ENCODE measurements at regions not wholly inside any gene's neighbourhood (a gene's known extent, or its start where the extent isn't known, plus 50 kb on each side); places are given as distances from the start of the nearest gene placed in this dataset.
"Not testable (repeated sequence)": the region's sequence is repeated elsewhere in the genome, so short reads cannot be mapped to it uniquely, and the experiment has no call there.

DNA sequence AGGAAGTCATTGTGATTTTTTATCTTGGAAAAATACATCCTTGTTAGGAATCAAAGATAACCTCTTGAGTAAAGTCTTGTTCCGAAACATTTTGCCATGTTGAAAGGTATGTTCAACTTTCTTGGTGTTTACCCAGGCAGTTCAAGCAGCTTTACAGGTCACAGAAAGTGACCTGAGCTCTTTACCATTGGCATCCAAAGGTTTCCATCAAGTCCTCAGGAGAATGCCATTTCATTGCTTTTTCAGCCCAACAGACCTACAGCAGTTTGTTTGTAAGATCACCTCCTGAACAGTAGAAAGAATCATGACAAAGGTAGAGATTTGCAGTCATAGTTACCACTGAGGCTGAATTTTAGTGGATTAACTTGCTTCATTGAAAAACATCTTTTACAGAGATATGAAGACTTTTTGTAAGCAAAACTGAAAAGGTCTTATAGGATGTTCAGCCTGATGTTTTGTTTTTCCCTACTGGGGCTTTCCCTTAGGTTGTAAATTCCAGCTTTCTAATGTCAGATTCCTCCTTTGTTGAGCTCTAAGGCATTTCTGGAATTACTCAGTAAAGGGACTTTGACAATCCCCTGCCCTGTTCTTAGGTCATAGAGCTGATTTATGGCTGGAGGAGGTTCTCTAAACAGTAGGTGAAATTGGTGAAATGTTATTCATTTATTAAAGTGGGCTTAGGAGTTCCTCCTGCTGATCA, 236.8 kb upstream of the RBMS1 start:
- DNase-seq (ENCODE audit: low read depth): no peak

DNA sequence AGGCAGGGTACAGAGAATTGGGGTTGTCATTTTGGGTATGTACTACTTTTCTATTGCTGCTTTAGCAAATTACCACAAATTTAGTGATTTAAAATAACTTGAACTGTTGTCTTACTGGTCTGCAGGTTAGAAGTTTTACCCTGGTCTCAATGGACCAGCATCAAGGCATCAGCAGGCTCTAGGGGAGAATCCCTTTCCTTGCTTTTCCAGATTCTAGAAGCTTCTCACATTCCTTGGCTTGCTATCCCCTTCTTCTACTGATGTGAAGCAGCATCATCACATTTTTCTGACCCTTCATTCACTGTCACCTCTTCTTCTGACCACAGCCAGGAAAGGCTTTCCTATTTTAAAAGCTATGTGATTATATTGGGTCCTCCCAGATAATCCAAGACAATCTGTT, 237.8 kb upstream of the RBMS1 start:
- no peak for DNase-seq (ENCODE audit: low read depth)

DNA sequence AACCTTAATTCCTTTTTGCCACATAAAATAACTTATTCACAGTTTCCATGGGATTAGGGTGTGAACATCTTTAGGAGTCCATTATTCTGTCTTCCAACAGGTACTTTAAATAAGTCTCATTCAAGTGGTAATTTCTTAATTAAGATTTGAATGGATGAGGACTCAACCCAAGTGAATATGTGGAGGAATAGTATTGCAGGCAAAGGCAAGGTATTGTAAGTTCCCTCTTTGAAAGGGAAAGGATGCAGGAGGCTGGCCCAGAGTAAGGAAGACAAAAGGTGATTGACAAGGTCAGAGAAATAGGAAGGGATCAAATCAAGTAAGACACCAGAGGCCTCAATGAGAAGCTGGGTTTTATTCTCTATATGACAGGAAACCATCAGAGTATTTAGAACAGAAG, 238.2 kb upstream of the RBMS1 start:
- no peak for DNase-seq (ENCODE audit: low read depth)

DNA sequence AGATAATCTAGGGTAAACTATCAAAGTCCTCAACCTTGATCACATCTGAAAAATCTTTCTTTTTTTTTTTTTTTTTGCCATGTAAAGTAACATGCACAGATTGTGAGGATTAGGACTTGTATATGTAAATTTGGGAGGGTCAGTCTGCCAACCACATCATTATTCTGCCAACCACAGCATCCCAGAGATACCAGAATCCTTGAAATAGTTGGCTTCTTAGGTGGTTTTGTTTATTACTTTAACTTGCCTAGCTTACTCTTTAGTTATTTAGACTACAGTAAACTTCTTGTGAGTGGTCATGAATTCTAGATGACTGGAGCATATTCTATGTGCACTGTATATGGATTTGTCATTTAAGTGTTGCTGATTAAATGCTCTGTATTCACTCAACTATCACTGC, 242.1 kb upstream of the RBMS1 start:
- no peak for DNase-seq (ENCODE audit: low read depth)

DNA sequence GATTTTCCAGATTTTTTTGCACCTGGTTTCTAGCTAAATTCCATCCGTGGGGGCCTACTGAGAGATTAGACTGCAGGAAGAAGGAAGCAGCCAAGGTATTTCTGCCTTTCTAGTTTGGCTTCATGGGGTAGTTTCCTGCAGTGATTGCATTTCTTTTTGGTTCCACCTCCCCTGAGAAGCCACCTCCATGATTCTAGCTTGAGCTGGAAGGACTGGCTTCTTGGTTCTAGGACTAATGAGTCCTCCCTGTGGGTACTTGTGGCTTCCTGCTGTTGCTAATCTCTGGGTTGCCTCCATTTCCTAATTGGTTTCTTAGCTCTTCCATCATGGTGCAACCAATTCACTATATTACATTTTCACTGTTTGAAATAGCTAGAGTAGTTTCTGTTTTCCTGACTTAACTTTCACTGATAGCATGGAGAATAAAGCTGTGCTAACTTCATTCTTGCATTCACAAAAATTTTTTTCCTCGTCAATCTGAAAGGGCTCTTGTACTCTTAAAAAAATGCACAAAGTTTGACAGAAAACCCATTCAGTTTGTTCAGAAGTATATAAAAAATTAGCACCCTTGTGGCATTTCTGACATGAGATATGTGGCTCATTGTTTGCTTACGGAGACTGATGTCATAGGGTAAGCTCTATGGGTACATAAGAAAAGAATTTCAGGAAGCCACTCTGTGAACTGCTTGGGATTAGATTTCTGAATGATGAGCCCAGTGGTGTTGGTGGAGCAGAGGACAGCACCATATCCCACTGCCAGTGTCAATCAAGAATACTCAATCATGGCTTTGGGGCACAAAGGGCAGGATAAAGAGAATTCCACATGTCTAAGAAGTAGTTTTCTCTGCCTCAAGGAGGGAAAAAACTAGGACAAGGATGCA, 242.8 kb upstream of the RBMS1 start:
- DNase-seq (ENCODE audit: low read depth): peak; percentile 49

DNA sequence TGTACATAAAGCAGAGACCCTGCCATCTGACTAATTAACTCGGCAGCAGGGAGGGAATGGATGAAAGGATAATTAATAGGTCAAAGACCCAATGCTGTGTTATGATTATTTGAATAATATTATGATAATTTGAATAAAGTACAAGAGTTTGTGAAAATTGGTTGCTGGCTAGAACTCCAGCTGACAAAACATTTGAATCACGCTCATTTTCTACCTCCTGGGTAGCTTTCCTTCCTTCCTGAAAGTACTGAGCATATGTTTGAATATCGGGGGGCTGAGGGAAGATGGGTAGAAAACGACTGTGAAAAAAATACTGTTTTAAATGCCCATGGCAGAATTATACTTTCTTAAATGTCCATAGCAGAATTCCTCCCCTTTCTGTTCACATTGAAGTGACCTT, 243.6 kb upstream of the RBMS1 start:
- DNase-seq (ENCODE audit: low read depth): no peak

DNA sequence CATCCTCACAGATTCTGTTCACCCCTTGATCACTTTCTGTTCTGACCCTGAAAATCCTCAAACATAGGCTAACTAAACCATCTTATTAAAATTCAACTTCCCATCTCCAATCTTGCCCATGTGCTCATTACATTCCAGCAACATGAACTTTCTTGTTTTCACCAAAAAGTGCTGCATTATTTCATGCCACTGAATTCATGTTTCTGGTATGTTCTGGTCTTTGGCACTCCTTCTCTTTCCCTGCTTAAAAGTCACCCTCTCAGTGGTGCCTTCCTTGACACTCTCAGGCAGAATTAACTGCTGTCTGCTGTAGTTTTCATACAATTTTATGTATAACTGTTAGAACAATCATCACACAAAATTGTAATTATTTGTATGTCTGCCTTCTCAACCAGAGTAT, 247.7 kb upstream of the RBMS1 start:
- DNase-seq (ENCODE audit: low read depth): no peak

DNA sequence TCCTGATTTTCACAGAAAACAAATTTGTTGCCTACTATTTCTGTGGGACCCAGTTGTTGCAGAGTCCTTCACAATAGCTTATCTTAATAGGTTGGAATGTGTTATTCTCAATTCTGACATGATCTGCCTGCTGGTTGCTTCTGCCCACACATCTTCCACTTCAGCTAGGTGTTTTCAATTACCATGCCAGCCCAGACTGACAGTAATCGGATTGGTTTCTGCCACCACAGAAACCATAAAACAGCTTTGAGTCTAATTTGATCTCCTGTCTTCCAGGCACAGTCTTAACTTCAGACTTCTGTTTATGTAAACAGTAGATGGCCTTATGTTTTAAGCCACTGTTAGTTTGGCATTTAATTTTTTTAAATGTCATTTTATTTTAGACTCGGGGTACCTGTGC, 248.2 kb upstream of the RBMS1 start:
- DNase-seq (ENCODE audit: low read depth): no peak

DNA sequence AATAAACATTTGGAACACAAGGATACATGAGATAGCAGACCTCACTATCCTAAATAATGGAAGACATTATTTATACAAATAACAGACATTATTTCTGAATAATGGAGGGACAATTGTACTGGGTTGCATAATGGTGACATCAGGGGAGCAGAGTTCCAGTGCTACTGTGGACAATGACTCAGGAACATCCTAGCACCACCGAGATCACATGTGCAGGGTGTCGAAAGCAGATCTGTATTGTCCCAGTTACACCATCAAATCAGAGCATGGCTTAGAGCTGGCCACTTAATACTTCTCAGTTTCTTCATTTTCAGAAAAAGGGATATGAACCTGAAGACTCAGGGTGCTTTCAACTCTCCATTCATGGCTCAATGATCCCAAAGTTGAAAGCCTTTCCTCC, 249.1 kb upstream of the RBMS1 start:
- no peak for DNase-seq (ENCODE audit: low read depth)

DNA sequence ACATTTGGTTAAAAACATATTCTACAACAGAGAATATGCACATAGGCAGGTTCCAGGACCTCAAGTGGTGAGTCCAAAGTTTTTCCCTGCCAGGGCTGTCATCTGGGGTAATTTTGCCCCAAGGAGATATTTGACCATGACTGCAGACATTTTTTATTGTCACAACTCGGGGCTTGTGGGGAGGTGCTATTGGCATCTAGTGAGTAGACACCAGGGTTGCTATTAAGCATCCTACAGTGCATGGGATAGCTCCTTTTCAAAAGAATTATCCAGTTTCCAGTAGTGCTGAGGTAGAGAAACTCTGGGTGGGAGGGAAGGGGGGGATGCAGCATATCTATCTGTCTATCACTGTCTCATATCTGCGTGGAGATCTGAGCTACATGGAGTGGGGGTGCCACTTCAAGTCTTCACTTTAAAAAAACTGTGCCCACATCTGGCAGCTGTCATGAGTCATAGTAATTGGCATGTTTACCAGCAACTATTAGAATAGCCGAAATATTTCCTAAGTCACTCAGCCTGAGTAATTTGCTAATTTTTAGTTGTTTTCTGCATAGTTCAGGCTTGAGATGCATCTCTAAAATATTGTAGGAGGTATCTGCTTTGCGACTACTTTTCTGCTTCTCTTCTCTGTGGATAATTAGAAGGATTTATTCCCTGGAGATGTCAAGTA, 254.0 kb upstream of the RBMS1 start:
- DNase-seq (ENCODE audit: low read depth): no peak

DNA sequence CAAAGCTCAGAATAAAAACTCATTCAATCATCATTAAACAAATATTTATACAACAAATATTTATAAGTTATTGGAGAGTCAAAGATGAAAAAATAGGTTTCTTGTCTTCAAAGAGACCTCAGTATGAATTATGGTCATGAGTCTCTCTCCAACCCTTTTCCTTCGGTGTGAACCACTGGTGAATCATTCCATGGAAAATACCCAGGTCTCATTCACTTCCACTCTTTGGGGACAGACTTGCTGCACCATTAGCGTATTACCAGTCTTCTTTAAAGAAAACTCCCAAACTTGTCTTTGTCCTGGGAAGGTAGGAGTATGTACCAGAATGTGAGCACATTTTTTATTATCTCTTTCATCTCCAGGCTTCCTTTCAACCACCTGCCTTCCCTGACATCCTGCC, 257.4 kb upstream of the RBMS1 start:
- DNase-seq (ENCODE audit: low read depth): no peak

DNA sequence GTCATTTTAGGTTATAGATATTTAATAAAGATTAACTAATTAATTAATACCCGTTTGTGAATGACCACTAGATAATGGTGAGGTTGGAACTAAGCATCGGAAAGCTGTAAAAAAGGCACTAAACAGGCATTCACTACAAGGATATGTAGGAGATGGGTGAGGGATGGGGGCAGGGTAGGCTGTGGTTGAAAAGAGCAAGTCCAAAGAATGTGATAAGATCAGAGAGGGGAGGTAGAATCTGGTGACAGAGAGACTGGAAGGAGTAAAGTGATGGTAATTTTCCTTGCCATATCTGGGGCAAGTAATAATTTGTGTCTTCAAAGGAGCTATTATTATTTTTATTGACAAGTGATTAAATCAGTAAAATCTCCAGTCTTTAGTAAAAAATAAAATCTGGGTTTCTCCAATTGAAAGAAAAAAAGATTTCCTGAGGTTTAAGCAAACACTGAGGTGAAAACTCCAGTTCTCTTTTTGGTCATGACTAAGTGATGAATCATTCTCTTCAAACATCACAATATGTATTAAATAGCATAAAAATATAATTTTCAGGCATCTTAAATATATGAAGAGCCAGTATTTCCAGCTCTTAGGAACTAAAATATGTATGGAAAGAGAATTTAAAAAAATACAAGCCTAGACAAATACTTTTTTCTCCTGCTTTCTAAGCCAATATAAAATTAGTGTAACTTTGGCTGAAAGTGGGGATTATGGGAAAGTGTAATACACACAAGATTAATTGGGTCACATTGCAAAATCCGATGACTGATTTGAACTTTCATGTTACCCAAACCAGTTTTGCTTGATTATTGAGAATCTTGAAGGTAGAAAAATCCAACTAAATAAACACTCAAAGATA, 259.1 kb upstream of the RBMS1 start:
- DNase-seq (ENCODE audit: low read depth): peak; percentile 47

DNA sequence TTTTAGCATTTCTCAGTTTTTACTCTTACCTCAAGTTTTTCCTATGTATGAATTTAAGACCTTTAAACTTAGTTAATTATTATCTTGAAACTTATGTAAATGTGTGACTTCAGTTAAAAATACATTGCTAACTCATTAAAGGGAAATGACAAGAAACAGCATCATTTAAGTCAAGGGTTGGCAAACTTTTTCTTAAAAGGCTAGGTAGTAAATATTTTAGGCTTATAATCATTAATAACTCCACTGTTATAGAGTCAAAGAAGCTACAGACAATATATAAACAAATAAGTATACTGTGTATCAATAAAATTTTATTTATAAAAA, 259.7 kb upstream of the RBMS1 start:
- DNase-seq (ENCODE audit: low read depth): no peak

DNA sequence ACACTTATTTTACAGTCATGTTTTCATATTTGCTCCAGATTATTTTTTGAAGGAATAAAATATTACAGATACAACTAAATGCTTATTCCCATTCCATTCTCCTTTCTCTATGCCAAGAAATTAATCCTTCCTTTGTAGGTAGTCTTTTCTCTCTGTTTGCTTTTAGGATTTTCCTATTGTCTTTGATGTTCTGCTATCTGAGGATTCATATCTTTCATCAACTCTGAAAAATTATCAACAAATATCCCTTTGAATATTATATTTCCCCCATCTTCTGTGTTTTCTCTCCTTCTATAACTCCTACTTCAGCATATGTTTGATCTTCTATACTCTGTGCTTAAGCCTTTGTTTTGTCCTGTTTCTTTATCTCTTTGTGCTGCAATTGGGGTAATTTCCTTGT, 260.4 kb upstream of the RBMS1 start:
- no peak for DNase-seq (ENCODE audit: low read depth)

DNA sequence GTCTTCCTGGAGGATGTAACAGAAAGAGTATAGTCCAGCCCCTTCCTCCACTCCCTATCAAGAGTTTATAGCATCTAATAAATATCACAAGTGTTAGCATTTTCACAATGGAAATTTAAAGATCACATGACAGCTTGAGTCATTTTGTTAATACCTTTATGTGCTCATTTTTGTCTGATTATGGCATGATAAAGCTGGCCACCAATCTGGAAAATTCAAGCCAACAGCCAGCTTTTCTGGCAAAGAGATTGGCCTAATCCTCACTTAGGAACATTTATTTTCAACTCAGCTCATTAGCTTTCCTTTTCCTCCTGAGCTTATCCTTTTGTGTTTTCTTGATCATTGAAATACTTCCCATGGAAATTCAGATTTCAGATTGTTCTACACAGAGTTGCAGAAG, 262.9 kb upstream of the RBMS1 start:
- no peak for DNase-seq (ENCODE audit: low read depth)

DNA sequence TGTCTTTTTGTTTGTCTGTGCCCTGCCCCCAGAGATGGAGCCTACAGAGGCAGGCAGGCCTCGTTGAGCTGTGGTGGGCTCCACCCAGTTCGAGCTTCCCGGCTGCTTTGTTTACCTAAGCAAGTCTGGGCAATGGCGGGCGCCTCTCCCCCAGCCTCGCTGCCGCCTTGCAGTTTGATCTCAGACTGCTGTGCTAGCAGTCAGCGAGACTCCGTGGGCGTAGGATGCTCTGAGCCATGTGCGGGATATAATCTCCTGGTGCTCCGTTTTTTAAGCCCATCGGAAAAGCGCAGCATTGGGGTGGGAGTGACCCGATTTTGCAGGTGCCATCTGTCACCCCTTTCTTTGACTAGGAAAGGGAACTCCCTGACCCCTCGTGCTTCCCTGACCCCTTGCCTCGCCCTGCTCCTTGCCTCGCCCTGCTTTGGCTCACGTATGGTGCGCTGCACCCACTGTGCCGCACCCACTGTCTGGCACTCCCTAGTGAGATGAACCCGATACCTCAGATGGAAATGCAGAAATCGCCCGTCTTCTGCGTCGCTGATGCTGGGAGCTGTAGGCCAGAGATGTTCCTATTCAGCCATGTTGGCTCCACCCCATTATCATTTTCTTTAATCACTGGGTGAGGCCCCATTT, 269.0 kb upstream of the RBMS1 start:
- not testable (repeated sequence) for DNase-seq (ENCODE audit: low read depth)

DNA sequence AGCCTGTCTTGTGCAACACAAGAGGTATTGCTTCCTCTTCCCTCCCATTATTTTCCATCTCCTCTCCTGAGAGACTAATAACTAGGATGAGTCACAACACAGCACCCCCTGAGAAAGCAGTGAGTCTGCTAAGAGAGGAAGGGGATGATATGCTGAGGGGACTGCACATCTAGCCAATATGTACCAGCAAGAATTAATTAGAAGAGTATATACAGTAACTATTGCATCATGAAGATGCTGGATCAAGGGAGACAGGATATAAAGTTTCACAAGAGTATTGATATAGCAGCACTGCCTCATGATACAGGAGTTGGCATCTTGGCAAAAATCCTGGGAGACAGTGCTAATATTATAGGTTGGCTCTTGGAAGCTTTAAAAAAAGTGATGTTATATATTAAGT, 289.9 kb upstream of the RBMS1 start:
- no peak for DNase-seq (ENCODE audit: low read depth)

DNA sequence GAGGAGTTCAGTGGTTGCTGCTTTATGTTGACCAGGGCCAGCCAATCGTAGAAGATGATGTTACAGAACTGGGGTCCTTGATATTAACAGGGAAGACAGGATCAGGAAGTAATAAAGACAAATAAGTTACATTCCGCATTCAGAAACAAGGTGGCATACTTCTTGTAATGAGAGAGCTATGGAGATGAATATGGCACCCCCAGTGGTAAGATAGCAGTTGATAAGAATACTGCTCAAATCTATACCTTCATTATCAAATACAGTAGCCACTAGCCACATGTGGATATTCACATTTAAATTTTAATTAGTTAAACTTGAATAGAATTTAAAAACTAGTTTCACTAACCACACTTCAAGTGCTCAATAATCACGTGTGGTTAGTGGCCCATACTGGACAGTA, 290.4 kb upstream of the RBMS1 start:
- no peak for DNase-seq (ENCODE audit: low read depth)

DNA sequence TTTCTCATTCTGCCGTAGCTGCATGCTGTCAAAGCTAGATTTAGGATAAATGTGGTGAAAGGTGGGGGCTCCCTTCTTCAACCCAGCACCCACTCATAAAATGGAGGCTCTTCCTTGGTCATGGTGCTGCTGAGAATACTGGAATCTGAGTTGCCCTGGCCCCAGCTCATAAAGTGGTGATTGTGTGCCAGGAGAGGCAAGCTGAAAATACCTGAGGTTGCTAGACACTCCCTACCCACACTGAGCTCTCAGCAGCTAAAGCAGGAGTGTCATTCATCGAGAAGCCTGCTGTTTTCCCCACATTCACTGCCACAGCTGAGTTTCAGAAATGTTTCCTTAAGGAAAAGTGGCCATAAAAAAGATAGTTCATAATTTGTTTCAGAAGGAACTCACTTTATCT, 297.1 kb upstream of the RBMS1 start:
- no peak for DNase-seq (ENCODE audit: low read depth)

DNA sequence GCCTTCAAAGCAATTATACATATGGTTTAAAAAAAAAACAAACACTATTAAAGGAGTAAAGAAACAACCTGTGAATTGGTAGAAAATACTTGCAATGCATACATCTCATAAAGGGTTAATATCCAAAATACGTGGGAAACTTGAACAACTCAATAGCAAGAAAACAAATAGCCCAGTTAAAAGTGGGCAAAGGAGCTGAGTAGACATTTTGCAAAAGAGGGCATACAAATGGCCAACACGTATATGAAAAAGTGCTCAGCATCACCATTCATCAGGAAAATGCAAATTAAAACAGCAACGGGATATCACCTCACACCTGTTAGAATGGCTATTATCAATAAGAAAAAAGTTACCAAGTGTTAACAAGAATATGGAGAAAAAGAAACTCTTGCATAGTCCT, 298.3 kb upstream of the RBMS1 start:
- DNase-seq (ENCODE audit: low read depth): no peak

DNA sequence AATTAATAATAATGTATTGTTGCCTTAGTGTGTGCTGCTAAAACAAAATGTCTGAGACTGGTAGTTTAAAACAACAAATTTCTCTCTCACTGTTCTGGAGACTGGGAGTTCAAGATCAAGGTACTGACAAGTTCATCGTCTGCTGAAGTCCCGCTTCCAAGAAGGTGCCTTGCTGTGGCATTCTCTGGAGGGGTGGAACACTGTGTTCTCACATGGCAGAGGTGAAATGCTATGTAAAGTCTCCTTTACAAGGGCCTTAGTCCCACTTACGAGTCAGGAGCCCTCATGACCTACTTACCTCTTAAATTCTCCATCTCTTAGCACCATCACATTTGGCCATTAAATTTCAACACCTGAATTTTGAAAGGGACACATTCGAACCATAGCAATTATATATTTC, 299.2 kb upstream of the RBMS1 start:
- no peak for DNase-seq (ENCODE audit: low read depth)

DNA sequence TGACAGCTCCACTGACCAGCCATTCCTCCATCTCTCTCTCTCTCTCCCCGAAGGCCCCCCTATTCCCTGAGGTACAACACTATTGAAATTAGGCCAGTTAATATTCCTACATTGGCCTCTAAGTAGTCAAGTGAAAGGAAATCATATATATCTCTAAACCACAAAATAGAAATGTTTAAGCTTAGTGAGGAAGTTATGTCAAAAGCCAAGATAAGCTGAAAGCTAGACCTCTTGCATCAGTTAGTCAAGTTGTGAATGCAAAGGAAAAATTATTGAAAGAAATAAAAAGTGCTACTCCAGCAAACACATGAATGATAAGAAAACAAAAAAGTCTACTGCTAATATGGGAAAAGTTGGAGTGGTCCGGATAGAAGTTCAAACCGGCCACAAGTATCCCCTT, 301.3 kb upstream of the RBMS1 start:
- DNase-seq (ENCODE audit: low read depth): no peak

All from non-pigmented ciliary epithelial cell (primary cell).